ENCODE measurements at regions not wholly inside any gene's neighbourhood (a gene's known extent, or its start where the extent isn't known, plus 50 kb on each side); places are given as distances from the start of the nearest gene placed in this dataset.
"Not testable (repeated sequence)": the region's sequence is repeated elsewhere in the genome, so short reads cannot be mapped to it uniquely, and the experiment has no call there.

DNA sequence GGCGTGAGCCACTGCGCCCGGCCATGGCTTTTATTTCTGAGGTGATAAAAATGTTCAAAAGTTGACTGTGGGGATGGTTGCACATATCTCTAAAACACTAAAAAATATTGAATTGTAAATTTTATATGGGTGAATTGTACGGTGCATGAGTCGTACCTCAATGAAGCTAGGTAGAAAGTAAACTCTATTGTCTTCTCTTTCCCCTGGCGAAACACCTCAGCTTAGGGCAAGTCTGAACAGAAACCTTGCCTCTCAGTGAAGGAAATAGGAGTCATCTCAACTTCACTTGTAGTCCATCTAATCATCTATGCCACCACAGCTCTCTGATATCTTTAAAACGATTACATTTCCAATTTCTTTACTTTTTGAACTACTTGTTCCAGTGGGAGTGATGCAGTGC, 309.6 kb downstream of the SPATA31A1 start:
- not testable (repeated sequence) for DNase-seq (ENCODE audit: low read depth in 2 of 2)

DNA sequence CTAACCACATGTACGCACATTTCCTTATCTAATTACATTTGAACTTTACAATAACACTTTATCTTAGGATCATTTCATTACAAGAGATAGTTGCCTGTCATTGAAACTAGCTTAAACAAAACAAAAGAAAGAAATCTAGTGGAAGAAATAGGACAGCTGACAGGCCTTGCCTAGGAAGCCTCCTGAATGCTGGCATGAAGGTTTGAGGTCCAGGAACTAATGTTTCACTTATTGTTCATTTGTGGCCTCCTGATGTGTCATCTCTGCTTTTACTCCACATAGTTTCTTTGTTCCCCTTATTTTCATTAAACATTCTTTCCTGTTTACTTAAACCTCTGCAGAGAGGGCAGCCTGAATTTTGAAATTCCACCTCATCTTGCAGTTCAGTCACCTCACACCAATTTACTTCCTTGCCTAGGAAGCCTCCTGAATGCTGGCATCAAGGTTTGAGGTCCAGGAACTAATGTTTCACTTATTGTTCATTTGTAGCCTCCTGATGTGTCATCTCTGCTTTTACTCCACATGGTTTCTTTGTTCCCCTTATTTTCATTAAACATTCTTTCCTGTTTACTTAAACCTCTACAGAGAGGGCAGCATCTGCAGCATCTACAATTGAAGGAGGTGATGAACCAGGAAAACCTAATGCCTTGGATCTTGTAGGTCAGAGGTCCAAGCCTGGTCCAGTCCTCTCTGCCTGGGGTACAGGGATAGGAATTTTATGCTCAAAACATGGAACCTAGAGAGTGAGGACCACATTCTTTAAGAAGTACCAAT, 319.2 kb downstream of the SPATA31A1 start:
- not testable (repeated sequence) for DNase-seq (ENCODE audit: low read depth in 2 of 2)

DNA sequence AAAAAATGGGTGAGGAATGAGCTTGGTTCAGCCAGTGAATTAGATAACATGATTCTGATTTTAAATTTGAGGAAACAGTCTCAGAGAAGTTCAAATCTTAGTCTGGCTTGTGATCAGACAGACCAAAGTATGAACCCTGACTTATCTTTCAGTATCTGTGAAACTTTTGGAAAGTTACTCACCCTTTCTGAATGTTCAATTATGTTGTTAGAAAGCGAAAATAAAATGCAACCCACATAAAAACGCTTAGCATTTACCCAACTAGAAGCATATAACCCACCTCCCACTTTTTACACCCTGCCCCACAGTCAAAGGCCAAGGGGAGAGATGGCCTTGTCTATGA, 319.7 kb downstream of the SPATA31A1 start:
- not testable (repeated sequence) for DNase-seq (ENCODE audit: low read depth in 2 of 2)

DNA sequence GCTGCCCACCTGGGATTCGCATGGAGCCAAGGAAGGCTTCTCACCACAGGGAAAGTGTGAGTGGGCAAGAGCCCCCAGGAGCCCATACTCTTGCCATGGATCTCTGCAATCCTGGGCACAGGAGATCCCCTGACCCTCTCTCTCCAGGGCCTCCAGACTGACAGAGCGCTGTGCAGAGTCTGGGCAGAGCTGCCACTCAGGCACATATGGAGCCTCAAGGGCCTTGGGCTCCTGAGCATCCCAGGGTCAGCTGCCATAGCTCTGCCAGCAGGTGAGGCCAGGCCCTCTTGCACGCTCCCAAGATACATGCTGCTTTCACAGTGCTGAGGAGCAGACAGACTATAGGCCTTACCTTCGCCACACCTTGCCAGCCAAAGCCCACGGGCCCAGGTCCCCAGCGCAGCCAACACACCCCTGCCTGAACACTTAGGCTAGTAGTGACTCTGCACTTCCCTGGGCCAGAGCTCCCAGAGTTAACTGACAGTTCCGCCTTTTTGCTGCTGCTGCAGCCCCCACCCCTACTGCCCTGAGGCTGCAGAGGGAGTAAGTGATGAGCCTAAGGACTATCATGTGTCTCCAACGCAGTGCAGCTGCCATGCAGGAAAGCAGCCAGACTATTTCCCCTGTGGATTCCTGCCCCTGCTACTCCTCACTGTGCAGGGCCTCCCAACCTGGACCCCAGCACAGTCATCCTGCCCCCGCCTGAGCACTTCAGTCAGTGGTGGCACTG, 323.2 kb downstream of the SPATA31A1 start:
- DNase-seq (ENCODE audit: low read depth in 2 of 2) = not testable (repeated sequence)

DNA sequence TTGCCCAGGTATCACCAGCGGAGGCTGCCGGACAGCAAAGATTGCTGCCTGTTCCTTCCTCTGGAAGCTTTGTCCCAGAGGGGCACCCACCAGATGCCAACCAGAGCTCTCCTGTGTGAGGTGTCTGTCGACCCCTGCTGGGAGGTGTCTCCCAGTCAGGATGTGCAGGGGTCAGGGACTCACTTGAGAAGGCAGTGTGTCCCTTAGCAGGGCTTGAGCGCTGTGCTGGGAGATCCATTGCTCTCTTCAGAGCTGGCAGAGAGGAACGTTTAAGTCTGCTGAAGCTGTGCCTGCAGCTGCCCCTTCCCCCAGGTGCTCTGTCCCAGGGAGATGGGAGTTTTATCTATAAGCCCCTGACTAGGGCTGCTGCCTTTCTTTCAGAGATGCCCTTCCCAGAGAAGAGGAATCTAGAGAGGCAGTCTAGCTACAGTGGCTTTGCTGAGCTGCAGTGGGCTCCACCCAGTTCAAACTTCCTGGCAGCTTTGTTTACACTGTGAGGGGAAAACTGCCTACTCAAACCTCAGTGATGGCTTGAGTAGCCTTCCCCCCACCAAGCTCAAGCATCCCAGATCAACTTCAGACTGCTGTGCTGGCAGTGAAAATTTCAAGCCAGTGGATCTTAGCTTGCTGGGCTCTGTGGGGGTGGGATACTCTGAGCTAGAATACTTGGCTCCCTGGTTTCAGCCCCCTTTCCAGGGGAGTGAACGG, 325.4 kb downstream of the SPATA31A1 start:
- not testable (repeated sequence) for DNase-seq (ENCODE audit: low read depth in 2 of 2)

DNA sequence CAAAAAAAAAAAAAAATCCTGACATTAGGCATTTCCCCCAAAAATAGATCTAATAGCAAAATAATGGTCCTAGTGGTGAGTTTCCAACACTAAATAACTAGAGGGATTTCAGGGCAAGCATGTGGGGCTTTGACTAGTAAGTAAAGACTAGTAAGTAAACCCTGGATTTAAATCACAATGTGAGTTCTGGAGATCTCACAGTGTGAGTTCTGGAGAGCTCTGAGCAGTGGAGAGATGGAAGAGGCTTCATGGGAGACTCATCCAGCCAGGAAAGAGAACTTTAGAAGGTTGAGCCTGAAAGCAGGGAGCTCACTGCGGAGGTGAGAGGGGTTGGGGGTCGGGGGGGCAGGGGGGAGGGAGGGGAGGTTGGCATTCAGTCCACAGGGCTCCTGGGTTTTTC, 373.4 kb downstream of the SPATA31A1 start:
- not testable (repeated sequence) for DNase-seq (ENCODE audit: low read depth in 2 of 2)

DNA sequence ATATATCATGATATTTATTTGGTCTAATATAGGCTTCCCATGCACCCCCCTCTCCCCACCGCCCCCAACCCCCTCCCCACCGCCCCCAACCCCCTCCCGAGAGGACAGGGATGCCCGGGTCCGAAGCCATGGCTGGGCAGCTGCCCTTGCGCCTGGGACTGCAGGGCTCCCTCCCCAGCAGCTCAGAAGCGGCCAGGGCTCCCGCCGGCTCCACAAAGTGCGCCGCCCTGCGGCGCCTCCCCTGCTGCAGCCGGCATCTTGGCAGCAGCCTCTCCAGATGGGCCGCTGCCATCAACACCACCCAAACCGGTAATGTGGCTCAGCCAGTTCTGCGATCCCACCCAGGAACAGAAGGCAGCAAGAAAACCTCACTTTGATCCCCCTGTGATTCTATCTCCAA, 389.4 kb downstream of the SPATA31A1 start:
- not testable (repeated sequence) for DNase-seq (ENCODE audit: low read depth in 2 of 2)

DNA sequence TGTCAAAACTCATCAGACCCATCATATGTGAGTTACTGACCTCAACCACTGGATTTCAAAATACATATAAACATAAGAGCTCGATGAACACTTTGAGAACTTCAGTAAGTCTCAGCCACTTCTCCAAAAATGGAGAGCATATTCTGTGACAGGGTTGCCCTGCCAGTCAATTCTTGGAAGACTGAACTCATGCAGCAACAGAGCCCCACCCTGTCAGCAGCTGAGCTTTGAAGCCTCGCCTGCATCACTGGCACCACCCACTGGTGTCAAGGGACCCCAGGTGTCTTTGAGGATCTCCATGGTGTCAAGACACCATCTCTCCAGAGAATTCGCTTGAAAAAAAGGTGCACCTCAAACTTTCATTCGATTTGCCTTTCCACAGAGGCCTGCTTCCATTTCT, 420.1 kb downstream of the SPATA31A1 start:
- DNase-seq (ENCODE audit: low read depth in 2 of 2) = not testable (repeated sequence)

DNA sequence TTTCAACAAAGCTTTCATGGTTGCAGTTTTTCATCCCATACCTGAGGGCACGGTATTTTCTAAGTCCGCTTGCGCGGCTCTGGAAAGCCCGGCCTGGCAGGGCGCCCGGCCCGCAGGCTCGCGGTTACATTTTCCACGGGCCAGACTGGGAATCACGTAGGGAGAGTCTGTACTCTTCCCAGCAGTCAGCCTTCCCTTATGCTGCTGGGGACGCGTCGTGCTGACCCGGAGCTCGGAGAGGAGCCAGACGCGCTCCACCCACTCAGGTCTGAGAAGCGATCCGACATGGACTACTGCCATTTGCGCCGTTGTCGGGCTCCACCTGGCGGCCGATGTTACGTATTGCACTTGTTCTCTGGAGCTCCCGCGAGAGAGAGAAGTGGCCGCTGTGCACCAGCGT, 435.9 kb downstream of the SPATA31A1 start:
- not testable (repeated sequence) for DNase-seq (ENCODE audit: low read depth in 2 of 2)

DNA sequence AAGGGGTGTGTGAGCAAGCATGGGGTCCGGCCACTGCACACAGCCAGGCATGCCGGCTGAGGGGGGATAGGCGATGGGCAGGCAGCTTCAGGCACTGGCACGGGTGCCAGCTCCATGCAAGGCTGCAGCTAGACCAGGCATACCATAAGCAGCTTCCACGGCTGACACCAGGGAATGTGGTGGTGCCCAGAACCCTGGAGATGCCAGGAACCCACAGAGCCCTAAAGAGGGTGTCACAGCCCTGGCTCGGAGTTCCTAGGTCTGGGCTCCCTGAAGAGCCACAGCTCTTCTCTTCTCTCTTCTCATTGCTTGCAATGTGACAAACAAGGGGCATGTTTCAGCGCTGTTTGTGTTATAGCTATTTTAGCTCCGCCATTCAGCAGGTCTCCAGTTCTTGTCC, 442.5 kb downstream of the SPATA31A1 start:
- DNase-seq (ENCODE audit: low read depth in 2 of 2) = not testable (repeated sequence)

DNA sequence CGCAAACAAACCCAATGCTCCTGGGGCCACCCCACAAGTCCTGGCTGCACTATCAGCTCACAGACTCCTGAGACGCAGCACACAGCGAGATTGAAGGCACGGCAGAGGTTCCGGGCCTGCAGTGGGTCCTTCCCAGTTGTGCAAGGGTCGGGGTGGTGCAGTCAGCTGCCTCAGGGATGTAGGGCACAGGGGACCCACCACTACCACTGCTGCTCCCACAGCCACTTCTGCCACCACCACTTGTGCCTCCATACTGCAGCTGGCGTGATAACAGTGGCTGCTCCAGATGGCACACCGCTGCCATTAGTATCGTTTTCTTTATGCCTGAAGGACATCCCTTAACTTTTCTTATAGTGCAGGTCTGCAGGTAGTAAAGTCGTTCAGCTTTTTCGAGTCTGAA, 443.8 kb downstream of the SPATA31A1 start:
- DNase-seq (ENCODE audit: low read depth in 2 of 2) = not testable (repeated sequence)

DNA sequence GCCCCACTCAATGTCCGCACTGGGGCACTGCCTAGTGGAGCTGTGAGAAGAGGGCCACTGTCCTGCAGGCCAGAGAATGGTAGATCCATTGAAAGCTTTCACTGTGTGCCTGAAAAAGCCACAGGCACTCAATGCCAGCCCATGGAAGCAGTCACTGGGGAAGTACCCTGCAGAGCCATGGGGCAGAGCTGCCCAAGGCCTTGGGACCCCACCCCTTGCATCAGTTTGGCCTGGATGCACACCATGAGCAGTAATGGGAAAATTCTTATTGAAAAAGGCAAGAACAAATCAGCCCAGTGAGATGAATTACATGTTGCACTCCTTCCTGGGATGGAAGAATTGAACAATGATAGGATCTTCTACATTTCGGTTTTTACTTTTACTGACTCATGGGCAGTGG, 447.1 kb downstream of the SPATA31A1 start:
- DNase-seq (ENCODE audit: low read depth in 2 of 2) = not testable (repeated sequence)

DNA sequence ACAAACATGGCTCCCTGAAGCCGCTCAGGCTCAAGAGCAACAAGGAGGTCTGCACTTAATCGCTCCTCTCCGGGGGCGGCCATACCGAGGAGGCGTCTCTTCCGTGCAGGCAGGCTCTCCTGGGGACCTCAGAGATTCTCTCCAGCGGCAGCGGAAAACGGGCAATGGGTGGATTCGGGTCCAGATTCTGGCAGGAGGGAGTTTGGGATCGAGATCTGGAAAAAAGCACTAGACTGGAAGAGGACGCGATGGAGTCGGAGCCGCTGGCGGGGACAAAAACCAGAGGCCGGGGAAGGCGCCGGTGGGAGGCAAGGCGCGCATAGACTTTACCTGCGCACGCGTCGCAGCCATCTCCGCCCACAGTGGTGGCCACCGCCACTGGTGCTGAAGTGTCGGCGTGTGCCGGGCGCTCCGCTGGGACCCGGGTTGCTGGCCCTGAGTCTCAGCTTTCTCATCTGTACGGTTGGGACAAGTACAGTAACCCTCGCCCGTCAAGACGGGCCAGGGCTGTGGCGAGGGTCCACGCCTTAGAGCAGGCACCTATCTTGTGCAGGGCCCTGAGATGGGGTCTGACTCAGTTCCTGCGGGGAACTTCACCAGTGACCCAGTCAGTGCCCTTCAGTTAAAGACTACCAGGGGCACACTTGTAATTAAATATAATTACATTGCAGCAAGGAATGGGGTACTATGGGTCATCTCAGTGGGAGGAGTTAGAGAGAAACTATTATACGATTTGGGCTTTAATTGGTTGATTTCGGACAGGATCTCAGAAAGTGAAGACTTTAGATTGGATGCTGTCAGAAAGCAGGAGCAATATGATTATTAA, 454.1 kb downstream of the SPATA31A1 start:
- peak; percentile 19 to 30 for DNase-seq (ENCODE audit: low read depth in 2 of 2)

DNA sequence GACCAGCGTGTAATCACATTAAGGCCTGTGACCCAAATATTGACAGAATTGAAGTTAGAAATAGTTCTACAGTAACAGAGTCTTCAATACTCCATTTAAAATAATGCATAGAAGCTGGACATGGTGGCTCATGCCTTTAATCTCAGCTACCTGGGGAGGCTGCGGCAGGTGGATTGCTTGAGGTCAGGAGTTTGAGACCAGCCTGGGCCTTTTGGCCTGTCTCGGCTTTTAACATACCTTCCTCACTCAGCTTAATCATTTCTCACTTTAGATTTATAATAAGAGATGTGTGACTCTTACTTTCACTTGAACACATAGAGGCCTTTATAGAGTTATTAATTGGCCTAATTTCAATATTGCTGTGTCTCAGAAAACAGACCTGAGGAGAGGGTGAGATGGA, 454.9 kb downstream of the SPATA31A1 start:
- DNase-seq (ENCODE audit: low read depth in 2 of 2) = not testable (repeated sequence)

DNA sequence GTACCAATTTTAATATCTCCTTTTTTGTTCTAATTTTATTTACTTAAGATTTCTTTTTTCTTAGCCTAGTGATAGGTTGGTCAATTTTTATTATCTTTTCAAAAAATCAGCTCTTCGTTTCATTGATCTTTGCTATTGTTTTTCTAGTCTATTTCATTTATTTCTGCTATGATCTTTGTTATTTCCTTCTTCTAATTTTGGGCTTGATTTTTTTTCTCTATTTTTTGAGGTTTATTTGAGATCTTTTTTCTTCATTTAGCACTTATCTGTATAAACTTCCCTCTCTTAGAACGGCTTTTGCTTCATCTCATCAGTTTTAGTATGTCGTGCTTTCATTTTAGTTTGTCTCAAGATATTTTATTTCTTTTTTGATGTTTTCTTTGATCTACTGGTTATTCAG, 456.1 kb downstream of the SPATA31A1 start:
- not testable (repeated sequence) for DNase-seq (ENCODE audit: low read depth in 2 of 2)

DNA sequence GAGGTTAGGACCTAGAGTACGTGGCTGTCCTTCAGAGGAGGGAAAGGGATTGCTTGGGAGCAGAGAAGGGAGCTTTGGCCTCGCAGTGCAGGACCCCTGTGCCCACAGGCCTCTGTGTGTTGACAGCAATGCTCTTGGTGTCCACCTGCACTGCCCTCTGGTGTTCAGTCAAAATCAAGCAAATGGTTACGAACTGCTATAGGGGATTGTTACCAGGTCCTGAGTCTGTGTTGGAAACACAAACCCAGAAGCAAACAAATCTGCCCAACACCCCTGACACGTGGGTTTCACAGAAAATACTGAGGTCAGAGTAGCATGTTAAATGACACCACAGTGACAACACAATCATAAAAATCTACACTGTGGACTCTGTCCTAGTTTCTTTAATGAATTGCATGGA, 473.0 kb downstream of the SPATA31A1 start:
- DNase-seq (ENCODE audit: low read depth in 2 of 2) = not testable (repeated sequence)
